Left lung (tissue), 4 donors: ENCODE measurements at regions not wholly inside any gene's neighbourhood (a gene's known extent, or its start where the extent isn't known, plus 50 kb on each side); places are given as distances from the start of the nearest gene placed in this dataset.

Source experiments
- ATAC-seq: fragments of 200-7000 bp; cut with Tn5 transposase; one replicate; pipeline ENCODE4 v1.9.1; 2020; ENCODE audit warnings: moderate library complexity
- DNase-seq, 4 donors: peaks; one replicate each; pipeline ENCODE4 v3.0.0-alpha.2; 2013 to 2020
- H3K27ac ChIP-seq, 2 donors: fragments of 200-600 bp; sonication (generic) in 1 of 2; one replicate each; pipeline versions ENCODE4 v1.5.0 to v1.8.0; 2020 to 2021
- H3K27me3 ChIP-seq, 2 donors: fragments of 200-600 bp; sonication (generic) in 1 of 2; one replicate each; pipeline versions ENCODE4 v1.5.0 to v1.8.0; 2020 to 2021
- H3K36me3 ChIP-seq, 2 donors: fragments of 200-600 bp; sonication (generic) in 1 of 2; one replicate each; pipeline versions ENCODE4 v1.5.0 to v1.8.0; 2020 to 2021
- H3K4me1 ChIP-seq, 2 donors: fragments of 200-600 bp; one replicate each; pipeline ENCODE4 v1.8.0; 2021
- H3K4me3 ChIP-seq, 2 donors: fragments of 200-600 bp; sonication (generic) in 1 of 2; one replicate each; pipeline versions ENCODE4 v1.5.0 to v1.8.0; 2020 to 2021; ENCODE audit warnings: mild to moderate bottlenecking in 1 of 2
- H3K9me3 ChIP-seq, 2 donors: fragments of 200-600 bp; sonication (generic) in 1 of 2; one replicate each; pipeline versions ENCODE4 v1.5.0 to v1.8.0; 2020 to 2021
- CTCF ChIP-seq, 2 donors: fragments of 200-600 bp; sonication (generic) in 1 of 2; IDR thresholded peaks; one replicate each; pipeline versions ENCODE4 v1.5.0 to v1.8.0; 2021; ENCODE audit warnings: antibody characterized with exemption in 2 of 2
- intact Hi-C, 2 donors: fragments of 100-400 bp; cut with DNase I; formaldehyde crosslinking; loops; one replicate each; pipeline versions ENCODE4 v1.11.2 to v1.14.2; 2022
- donor health status: DM: no; HTN: yes; CAD: no.
- donor health status: DM: no; HTN: no; CAD: no.

GRCh38 chrX:7775987-7776386, 67.0 kb upstream of the VCX start:
- H3K4me1 ChIP-seq = no peaks in the 10 kb centered on the region
- H3K9me3 ChIP-seq = no peaks in the 10 kb centered on the region
- no peak for TF ChIP-seq CTCF (IDR thresholded peaks at IDR 0.05)
- DNase-seq (no peak), ATAC-seq (no peak)
- no peaks in the 10 kb centered on the region for H3K27me3 ChIP-seq
- intact Hi-C loops = no loop called here
- no peak overlapping the region for H3K27ac ChIP-seq
- H3K4me3 ChIP-seq = no peak overlapping the region
- no peaks in the 10 kb centered on the region for H3K36me3 ChIP-seq

GRCh38 chrX:7771788-7772438, 71.1 kb upstream of the VCX start:
- no peak overlapping the region for H3K4me3 ChIP-seq
- H3K9me3 ChIP-seq = peaks cover 0 to 3% of the 10 kb centered on the region in 2 donors
- DNase-seq = no peak
- no peaks in the 10 kb centered on the region for H3K4me1 ChIP-seq
- no peaks in the 10 kb centered on the region for H3K36me3 ChIP-seq
- no peak for ATAC-seq
- H3K27me3 ChIP-seq = no peaks in the 10 kb centered on the region
- no peak overlapping the region for H3K27ac ChIP-seq
- intact Hi-C loops = no loop called here
- no peak for TF ChIP-seq CTCF (IDR thresholded peaks at IDR 0.05)

- no peak for TF ChIP-seq CTCF (IDR thresholded peaks at IDR 0.05)
- H3K9me3 ChIP-seq = no peaks in the 10 kb centered on the region
- ATAC-seq = no peak
- H3K4me1 ChIP-seq = no peaks in the 10 kb centered on the region
- intact Hi-C loops = no loop called here
- no peak for DNase-seq
- no peaks in the 10 kb centered on the region for H3K27me3 ChIP-seq
- no peaks in the 10 kb centered on the region for H3K36me3 ChIP-seq
- H3K27ac ChIP-seq = no peak overlapping the region
- H3K4me3 ChIP-seq = no peak overlapping the region
These were observed 83.1 kb upstream of the VCX start for GRCh38 chrX:7759830-7760229.

GRCh38 chrX:7746856-7747255, 96.1 kb upstream of the VCX start:
- DNase-seq = no peak
- no peak for ATAC-seq
- no peak for TF ChIP-seq CTCF (IDR thresholded peaks at IDR 0.05)

GRCh38 chrX:7730071-7730470, 112.9 kb upstream of the VCX start:
- peak; percentile 21 for ATAC-seq
- Histone ChIP-seq H3K4me1 (no peaks in the 10 kb centered on the region), H3K27ac (no peak overlapping the region), H3K9me3 (no peaks in the 10 kb centered on the region), H3K27me3 (no peaks in the 10 kb centered on the region), H3K36me3 (no peaks in the 10 kb centered on the region), H3K4me3 (no peak overlapping the region)
- no peak for TF ChIP-seq CTCF (IDR thresholded peaks at IDR 0.05)
- intact Hi-C loops = no loop called here
- DNase-seq = no peak

More at GRCh38 chrX:7746856-7747255, 96.1 kb upstream of the VCX start:
- Histone ChIP-seq H3K27me3 (no peaks in the 10 kb centered on the region), H3K4me3 (no peak overlapping the region), H3K27ac (no peak overlapping the region), H3K9me3 (no peaks in the 10 kb centered on the region), H3K36me3 (no peaks in the 10 kb centered on the region), H3K4me1 (no peaks in the 10 kb centered on the region)
- intact Hi-C loops = no loop called here
